GM08714 (cell line): ENCODE measurements at regions not wholly inside any gene's neighbourhood (a gene's known extent, or its start where the extent isn't known, plus 50 kb on each side); places are given as distances from the start of the nearest gene placed in this dataset.
"Not testable (repeated sequence)": the region's sequence is repeated elsewhere in the genome, so short reads cannot be mapped to it uniquely, and the experiment has no call there.

Experiments used
- H3K4me3 ChIP-seq: fragments of 200-500 bp; sonication (Bioruptor generic); 2 replicates; pipeline ENCODE4 v1.5.1; 2014; ENCODE audit warnings: mild to moderate bottlenecking, low read length, inconsistent platforms
- ZNF274 ChIP-seq: IDR thresholded peaks from 2 replicates; pipeline ENCODE4 v1.6.1; 2012; ENCODE audit warnings: mild to moderate bottlenecking, low read depth, low read length

DNA sequence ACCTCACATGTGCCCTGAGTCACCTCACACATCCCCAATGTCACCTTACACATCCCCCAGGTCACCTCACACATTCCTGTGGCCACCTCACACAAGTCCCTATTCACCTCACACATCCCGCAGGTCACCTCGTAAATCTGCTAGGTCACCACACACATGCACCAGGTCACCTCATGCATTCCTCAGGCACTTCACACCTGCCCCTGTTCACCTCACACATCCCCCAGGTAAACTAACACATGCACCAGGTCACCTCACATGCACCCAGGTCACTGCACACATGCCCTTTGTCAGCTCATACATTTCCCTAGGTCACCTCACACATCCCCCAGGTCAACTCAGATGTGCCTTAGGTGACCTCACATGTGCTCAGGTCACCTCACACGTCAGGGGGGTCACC, 639.8 kb downstream of the TMEM121 start:
- TF ChIP-seq ZNF274: no peak
- H3K4me3 ChIP-seq: no peak overlapping the region

DNA sequence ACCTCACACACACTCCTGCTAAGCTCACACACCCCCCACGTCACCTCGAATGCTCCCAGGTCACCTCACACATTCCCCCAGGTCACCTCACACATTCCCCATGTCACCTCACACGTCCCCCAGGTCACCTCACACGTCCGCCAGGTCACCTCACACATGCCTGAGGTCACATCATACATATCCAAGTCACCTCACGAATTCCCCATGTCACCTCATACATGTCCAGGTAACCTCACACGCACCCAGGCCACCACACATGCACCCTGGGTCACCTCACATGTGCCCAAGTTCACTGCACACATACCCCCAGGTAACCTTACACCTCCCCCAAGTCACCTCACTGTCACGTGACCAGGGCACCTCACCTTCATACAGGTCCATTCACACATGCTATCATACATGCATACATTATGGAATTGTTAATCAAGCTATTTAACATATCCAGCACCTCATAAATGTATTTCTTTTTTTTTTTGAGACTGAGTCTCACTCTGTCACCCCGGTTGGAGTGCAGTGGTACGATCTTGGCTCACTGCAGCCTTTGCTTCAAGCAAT, 640.3 kb downstream of the TMEM121 start:
- no peak for TF ChIP-seq ZNF274
- H3K4me3 ChIP-seq: no peak overlapping the region

DNA sequence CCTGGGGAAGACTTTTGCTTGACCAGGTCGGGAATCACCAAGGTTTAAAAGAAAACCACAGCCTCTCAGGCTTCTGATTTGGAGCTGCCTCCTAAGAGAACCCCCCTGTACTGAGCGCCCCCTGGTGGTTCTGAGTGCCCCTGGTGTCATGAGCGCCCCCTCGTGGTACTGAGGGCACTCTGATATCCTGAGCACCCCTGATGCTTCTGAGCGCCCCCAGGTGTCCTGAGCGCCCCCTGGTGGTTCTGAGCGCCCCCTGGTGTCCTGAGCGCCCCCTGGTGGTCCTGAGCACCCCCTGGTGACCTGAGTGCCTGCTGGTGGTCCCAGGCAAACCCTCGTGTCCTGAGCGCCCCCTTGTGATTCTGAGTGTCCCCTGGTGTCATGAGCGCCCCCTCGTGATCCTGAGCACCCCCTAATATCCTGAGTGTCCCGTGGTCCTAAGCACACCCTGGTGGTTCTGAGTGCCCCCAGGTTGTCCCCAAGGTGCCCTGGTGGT, 643.8 kb downstream of the TMEM121 start:
- not testable (repeated sequence) for H3K4me3 ChIP-seq

DNA sequence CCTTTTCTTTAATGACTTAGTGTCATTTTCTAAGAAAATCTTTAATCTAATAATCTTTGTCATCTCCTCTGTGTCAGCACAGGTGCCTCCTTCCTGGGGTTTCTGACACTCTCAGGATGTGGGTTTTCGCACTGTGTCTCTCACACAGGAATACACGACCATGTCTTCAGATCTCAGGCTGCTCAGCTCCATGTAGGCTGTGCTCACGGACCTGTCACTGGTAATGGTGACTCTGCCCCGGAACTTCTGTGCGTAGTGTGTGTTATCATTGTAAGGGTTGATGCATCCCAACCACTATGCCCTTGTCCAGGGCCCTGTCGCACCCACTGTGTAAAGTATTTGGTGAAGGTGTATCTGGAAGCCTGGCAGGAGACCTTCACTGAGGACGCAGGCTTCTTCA, 647.8 kb downstream of the TMEM121 start:
- TF ChIP-seq ZNF274: no peak
- no peak overlapping the region for H3K4me3 ChIP-seq

DNA sequence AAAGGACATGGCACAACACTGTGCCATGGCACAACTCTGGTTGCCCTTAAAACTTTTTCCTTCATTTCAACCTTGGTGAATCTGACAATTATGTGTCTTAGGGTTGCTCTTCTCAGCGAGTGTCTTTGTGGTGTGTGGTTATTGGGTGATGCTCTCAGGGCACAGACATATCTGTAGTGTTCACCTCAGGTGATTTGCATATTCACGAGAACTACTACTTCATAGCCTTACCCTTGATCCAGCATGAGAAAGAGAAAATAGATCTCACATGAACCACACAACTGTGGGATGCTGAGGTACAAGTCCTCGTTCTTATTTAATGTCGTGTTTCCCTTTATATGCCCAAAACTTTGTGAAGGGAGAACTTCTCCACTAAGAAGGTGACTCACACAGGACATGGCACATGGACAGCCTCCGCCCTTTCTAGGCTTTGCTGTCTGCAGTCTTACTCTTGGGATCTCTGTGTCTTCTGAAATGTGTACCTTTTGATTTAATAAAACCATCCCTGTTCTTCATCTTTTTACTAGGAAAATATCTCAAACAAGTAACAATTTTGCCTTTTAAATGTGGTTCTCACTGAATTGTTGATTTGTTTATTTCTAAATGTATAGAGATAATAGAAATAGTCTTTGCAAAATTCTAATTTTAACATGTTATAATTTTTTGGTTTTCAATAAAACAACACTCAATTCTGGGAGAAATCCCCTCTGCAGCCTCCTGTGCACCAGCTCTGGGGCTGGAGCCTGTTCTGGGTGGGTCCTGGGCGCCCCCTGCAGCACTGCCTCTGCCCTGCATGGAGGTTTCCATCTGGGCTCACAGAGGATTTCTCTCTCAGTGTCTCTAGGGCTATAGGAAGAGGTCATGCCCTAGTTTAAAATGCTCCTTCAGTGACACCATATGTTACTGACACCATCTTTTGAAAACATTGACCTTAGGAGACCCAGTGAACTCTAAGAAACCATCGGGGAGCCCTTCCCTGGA, 651.2 kb downstream of the TMEM121 start:
- H3K4me3 ChIP-seq: not testable (repeated sequence)

DNA sequence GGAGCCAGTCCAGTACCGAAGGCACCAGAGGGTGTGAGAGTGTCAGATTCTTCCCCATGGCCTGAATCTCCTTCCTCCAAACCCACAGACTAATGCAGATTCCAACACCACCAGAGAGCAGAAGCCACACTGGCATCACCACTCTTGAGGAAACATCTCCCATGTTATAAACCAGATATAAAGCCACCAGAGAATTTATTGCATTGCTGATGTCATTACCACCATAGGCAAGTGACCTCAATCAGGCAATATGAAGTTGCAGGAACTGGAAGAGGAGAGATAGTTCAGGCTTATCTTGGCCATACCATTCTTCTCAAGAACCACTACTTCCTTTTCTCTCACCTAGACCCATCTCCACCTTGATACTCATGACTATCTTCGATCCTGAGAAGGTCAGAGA, 653.4 kb downstream of the TMEM121 start:
- no peak overlapping the region for H3K4me3 ChIP-seq
- TF ChIP-seq ZNF274: no peak

DNA sequence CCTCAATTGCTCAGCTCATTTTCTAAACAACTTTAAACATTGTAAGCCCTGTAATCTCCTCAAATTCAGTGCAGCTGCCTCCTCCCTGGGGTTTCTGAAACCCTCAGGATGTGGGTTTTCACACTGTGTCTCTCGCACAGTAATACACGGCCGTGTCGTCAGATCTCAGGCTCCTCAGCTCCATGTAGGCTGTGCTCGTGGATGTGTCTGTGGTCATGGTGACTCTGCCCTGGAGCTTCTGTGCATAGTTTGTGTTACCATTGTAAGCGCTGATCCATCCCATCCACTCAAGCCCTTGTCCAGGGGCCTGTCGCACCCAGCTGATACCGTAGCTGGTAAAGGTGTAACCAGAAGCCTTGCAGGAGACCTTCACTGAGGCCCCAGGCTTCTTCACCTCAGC, 658.4 kb downstream of the TMEM121 start:
- H3K4me3 ChIP-seq: not testable (repeated sequence)

DNA sequence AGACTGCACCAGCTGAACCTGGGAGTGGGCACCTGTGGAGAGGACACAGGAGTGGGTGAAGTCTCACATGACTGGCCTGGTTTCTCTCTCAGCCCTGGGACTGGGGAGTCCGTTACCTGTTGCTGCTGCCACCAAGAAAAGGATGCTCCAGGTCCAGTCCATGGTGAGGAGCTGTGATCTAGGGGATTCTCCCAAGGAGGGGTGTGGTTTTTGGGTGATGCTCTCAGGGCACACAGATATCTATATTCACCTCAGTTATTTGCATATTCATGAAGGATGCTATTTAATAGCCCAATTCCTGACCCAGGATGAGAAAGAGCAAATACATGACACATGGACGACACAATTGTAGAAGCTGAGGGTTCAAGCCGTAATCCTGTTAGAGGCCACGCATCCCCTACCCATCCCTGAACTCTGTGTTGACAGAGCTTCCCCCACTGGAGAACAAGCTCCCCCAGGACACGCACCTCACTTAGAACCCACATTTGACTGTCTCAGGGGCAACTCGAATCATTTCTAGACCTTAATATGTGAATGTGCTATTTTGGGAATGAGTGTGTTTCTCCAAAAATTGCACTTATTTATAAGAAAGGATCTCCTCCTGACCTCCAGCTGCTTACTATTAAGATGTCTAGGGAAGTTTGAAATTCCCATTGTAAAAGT, 658.9 kb downstream of the TMEM121 start:
- not testable (repeated sequence) for H3K4me3 ChIP-seq

DNA sequence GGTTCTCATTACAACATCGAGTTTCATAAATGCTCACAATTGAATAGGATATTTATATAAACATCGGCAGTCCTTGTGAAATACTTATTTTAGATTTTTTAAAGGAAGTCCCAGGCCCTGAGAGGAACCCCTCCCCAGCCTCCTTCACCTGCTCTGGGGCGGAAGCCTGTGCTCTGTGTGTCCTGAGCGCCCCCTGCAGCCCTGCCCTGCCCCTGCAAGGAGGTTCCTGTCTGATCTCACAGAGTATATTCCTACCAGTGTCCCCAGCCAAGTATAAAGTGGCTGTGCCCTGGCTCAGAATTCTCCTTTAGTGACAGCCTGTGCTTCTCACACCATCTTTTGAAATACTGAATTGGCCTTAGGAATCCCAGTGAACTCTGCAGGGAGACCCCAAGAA, 659.5 kb downstream of the TMEM121 start:
- no peak for TF ChIP-seq ZNF274

DNA sequence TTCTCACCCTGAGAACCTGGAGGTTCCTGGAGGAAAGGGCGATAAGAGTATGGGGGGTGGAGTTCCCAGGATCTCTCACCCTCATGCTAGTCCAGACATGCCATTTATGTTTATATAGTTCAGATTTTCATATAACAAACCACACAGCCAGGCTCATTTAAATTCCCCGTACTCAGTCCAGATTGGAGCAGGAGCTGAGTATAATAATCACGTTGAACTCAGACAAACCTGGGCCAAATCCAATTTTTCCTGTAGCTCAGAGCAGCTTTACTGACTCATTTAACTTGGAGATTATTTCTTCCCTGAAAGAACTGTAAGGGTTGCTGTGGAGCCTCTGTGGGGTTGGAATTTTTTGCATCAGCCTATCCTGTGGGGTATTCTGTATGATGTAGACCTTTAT, 660.8 kb downstream of the TMEM121 start:
- no peak for TF ChIP-seq ZNF274
- no peak overlapping the region for H3K4me3 ChIP-seq

More for the DNA sequence above, 659.5 kb downstream of the TMEM121 start:
- H3K4me3 ChIP-seq: no peak overlapping the region

DNA sequence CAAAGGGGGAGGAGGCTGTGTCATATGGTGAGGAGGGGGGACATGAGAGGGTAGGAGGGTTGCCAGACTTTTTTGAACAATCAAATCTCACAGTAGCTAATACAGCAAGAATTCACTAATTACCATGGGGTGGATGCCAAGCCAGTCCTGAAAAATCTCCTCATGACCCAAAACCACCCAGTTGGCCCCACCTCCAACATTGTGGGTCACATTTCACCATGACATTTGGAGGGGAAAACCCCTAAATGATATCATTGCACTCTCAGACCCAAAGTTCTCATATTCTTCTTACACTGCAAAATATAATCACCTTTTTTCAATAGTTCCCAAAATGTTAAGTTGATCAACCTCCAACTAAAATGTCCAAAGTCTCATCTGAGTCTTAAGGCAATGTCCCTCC, 666.3 kb downstream of the TMEM121 start:
- not testable (repeated sequence) for H3K4me3 ChIP-seq

DNA sequence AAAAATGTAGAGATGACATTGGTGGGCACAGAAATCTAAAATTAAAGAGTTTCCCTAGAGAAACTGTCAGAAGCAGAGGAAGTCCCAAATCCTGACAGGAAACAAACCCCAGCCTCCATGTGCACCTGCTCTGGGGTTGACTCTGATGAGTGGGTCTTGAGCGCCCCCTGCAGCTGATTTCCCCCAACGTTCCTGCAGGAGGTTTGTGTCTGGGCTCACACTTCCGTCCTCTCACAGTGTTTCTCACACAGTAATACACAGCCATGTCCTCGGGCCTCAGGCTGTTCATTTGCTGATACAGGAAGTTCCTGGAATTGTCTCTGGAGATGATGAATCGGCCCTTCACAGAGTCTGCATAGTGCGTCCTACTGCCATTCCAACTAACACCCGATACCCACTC, 670.1 kb downstream of the TMEM121 start:
- not testable (repeated sequence) for H3K4me3 ChIP-seq

DNA sequence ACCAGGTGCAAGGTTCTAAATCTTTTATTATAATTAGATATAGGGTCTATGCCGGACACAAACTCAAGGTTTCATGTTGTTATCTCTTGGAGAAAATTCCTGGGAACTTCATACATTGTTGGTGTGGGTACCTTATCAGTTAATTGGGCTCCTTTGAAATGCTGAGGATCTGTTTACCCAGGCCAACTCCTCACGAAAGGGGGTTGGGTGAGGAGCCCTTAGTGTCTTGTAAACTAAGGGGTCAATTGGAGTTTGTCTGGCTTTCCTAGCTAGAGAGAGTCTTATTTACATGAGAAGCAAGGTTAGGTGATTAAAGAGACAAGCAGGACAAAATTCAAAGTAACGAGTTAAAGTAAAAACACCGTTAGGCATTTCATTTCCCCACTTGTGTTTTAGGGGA, 670.9 kb downstream of the TMEM121 start:
- not testable (repeated sequence) for H3K4me3 ChIP-seq

DNA sequence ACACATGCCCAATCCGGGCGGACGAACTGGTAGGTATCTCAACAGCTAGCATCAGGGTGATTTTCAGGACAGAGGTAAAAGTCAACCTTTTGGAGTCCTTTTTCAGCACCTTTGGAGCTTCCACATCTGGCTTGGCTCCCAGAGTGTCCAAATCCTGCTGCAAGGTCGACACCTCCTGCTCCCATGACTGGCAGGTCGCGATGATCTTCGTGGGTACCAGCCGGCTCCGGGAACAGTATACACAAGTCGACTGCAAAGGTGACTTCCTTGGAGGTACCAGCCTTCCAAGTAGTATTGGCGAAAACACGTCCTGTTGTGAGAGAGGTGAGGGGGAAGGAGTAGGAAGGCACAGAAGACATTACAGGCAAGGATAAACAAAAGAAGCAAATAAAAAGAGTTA, 672.7 kb downstream of the TMEM121 start:
- no peak overlapping the region for H3K4me3 ChIP-seq
- no peak for TF ChIP-seq ZNF274

DNA sequence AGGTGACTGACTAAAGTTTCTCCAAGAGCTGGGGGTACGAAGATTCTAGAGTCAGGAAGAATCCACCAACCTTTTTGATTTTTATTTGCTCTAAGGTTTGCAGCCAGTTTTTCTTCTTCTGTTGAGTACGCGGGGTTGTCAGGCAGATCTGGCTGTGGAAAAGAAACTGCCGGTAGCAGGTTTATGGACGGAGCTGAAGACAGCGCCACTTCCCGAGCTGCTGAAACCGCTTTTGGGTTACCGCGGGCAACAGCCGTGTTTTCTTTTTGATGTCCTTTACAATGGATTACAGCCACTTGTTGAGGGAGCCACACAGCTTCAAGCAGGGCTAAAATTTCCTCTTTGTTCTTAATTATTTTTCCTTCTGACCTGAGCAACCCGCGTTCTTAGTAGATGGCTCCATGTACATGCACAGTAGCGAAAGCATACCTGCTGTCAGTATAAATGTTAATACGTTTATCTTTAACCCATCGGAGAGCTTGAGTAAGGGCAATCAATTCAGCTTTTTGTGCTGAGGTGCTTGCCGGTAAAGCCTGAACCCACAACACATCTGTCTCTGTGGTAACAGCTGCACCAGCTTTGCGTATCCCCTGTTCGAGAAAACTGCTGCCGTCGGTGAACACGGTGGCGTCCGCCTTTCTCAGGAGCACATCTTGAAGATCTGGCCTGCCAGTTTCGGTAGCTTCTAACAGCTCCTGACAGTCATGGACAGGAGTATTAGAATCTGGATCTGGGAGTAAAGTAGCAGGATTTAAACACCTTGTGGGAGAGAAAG, 674.3 kb downstream of the TMEM121 start:
- TF ChIP-seq ZNF274: no peak
- H3K4me3 ChIP-seq: no peak overlapping the region
